ENCODE measurements at regions not wholly inside any gene's neighbourhood (a gene's known extent, or its start where the extent isn't known, plus 50 kb on each side); places are given as distances from the start of the nearest gene placed in this dataset.

- TF ChIP-seq MAX (IDR thresholded peaks at IDR 0.05; ENCODE audit: low read depth, low read length) = no peak
- no peak for TF ChIP-seq NFIC (IDR thresholded peaks at IDR 0.05; ENCODE audit: low read depth, low read length)
- TF ChIP-seq BRCA1 (IDR thresholded peaks at IDR 0.05; ENCODE audit: low read depth, low read length) = no peak
- no peak for TF ChIP-seq ATF3 (IDR thresholded peaks at IDR 0.05; ENCODE audit: borderline replicate concordance, extremely low read depth, low read depth, low read length)
- TF ChIP-seq EZH2 (IDR thresholded peaks at IDR 0.05; ENCODE audit: borderline replicate concordance, control insufficient read depth, low read depth, low read length) = no peak
These were observed 69.8 kb upstream of the ROBO2 start for GRCh38 chr3:76969996-76970615.
